ENCODE measurements at regions not wholly inside any gene's neighbourhood (a gene's known extent, or its start where the extent isn't known, plus 50 kb on each side); places are given as distances from the start of the nearest gene placed in this dataset.

DNA sequence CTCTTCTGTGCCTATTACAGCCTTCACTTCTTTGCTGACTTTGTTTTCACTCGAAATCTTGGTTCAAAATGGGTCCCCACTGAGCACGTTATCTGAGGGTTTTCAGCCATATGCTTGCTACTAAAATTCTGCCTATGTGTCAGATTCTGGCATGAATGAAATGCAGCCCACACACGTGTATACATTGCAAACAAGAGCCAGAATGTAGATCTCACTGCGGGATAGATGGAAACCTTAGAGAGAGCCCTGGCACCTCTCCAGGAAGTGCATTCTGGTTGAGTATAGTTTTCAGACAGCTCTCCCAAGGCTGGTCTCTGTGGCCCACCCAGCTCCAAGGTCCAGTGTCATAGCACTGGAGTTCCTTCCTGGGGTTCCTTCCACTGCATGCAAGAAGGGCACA, 234.7 kb upstream of the GJB5 start:
- TF ChIP-seq CTCF (conservative IDR thresholded peaks at IDR 0.05) (no peak), EZH2 (IDR thresholded peaks at IDR 0.05; ENCODE audit: low read depth) (no peak)

All from PC-9 (cell line).